ENCODE measurements at regions not wholly inside any gene's neighbourhood (a gene's known extent, or its start where the extent isn't known, plus 50 kb on each side); places are given as distances from the start of the nearest gene placed in this dataset.

GRCh38 chr5:81914696-81915095 lies 57.1 kb upstream of the ATG10 start:
- no peak for ATAC-seq
- intact Hi-C loops (cut with DNase I): no loop called here
- DNase-seq (ENCODE audit: missing footprints): no peak

- ATAC-seq (no peak), DNase-seq (ENCODE audit: missing footprints) (no peak)
- intact Hi-C loops (cut with DNase I): no loop called here
Observed at GRCh38 chr5:81912933-81913332, 58.9 kb upstream of the ATG10 start.

GRCh38 chr5:81909677-81910076 lies 62.1 kb upstream of the ATG10 start:
- DNase-seq (ENCODE audit: missing footprints) (no peak), ATAC-seq (no peak)
- intact Hi-C loops (cut with DNase I): no loop called here

GRCh38 chr5:81908771-81909170 lies 63.1 kb upstream of the ATG10 start:
- no peak for ATAC-seq

GRCh38 chr5:81908044-81908443 lies 63.8 kb upstream of the ATG10 start:
- ATAC-seq (no peak), DNase-seq (ENCODE audit: missing footprints) (no peak)
- intact Hi-C loops (cut with DNase I): no loop called here

More at GRCh38 chr5:81908771-81909170, 63.1 kb upstream of the ATG10 start:
- intact Hi-C loops (cut with DNase I): no loop called here
- DNase-seq (ENCODE audit: missing footprints): no peak

GRCh38 chr5:81907012-81907635 lies 64.7 kb upstream of the ATG10 start:
- intact Hi-C loops (cut with DNase I): no loop called here
- DNase-seq (ENCODE audit: missing footprints) (no peak), ATAC-seq (no peak)

- ATAC-seq: peak; percentile 71
- intact Hi-C loops (cut with DNase I): no loop called here
- DNase-seq (ENCODE audit: missing footprints): no peak
Observed at GRCh38 chr5:81906086-81906485, 65.7 kb upstream of the ATG10 start.

- intact Hi-C loops (cut with DNase I): no loop called here
- ATAC-seq (no peak), DNase-seq (ENCODE audit: missing footprints) (no peak)
Observed at GRCh38 chr5:81904861-81905260, 67.0 kb upstream of the ATG10 start.

GRCh38 chr5:81904166-81904565 lies 67.7 kb upstream of the ATG10 start:
- intact Hi-C loops (cut with DNase I): no loop called here
- ATAC-seq (no peak), DNase-seq (ENCODE audit: missing footprints) (no peak)

GRCh38 chr5:81901586-81901985 lies 70.2 kb upstream of the ATG10 start:
- intact Hi-C loops (cut with DNase I): no loop called here

GRCh38 chr5:81899123-81899522 lies 72.7 kb upstream of the ATG10 start:
- DNase-seq (ENCODE audit: missing footprints): no peak
- no peak for ATAC-seq
- intact Hi-C loops (cut with DNase I): no loop called here

More at GRCh38 chr5:81901586-81901985, 70.2 kb upstream of the ATG10 start:
- DNase-seq (ENCODE audit: missing footprints): no peak
- ATAC-seq: no peak

GRCh38 chr5:81898403-81898802 lies 73.4 kb upstream of the ATG10 start:
- ATAC-seq (no peak), DNase-seq (ENCODE audit: missing footprints) (no peak)
- intact Hi-C loops (cut with DNase I): no loop called here

GRCh38 chr5:81896764-81897163 lies 75.1 kb upstream of the ATG10 start:
- ATAC-seq (no peak), DNase-seq (ENCODE audit: missing footprints) (no peak)
- intact Hi-C loops (cut with DNase I): no loop called here

- no peak for DNase-seq (ENCODE audit: missing footprints)
- no peak for ATAC-seq
- intact Hi-C loops (cut with DNase I): no loop called here
Observed at GRCh38 chr5:81895307-81895706, 76.5 kb upstream of the ATG10 start.

- intact Hi-C loops (cut with DNase I): no loop called here
- ATAC-seq: no peak
- DNase-seq (ENCODE audit: missing footprints): no peak
Observed at GRCh38 chr5:81893961-81894360, 77.9 kb upstream of the ATG10 start.

GRCh38 chr5:81884871-81885270 lies 87.0 kb upstream of the ATG10 start:
- no peak for DNase-seq (ENCODE audit: missing footprints)
- peak; percentile 72 for ATAC-seq
- intact Hi-C loops (cut with DNase I): loop anchor here (10.0 kb wide), 2 partner anchors 280 to 380 kb away; no protein-coding TSS in a partner anchor

- ATAC-seq (no peak), DNase-seq (ENCODE audit: missing footprints) (no peak)
- intact Hi-C loops (cut with DNase I): loop anchor here (10.0 kb wide), 2 partner anchors 281 to 379 kb away; no protein-coding TSS in a partner anchor
Observed at GRCh38 chr5:81883371-81883770, 88.5 kb upstream of the ATG10 start.

- ATAC-seq (no peak), DNase-seq (ENCODE audit: missing footprints) (no peak)
- intact Hi-C loops (cut with DNase I): loop anchor here (10.0 kb wide), 2 partner anchors 283 to 377 kb away; no protein-coding TSS in a partner anchor
Observed at GRCh38 chr5:81881595-81881994, 90.2 kb upstream of the ATG10 start.

GRCh38 chr5:81879936-81880335 lies 91.9 kb upstream of the ATG10 start:
- DNase-seq (ENCODE audit: missing footprints): no peak
- intact Hi-C loops (cut with DNase I): loop anchor here (10.0 kb wide), 2 partner anchors 285 to 375 kb away; no protein-coding TSS in a partner anchor
- no peak for ATAC-seq

- no peak for ATAC-seq
- intact Hi-C loops (cut with DNase I): no loop called here
Observed at GRCh38 chr5:81878333-81878732, 93.5 kb upstream of the ATG10 start.

GRCh38 chr5:81866994-81867393 lies 104.8 kb upstream of the ATG10 start:
- DNase-seq (ENCODE audit: missing footprints) (no peak), ATAC-seq (no peak)
- intact Hi-C loops (cut with DNase I): no loop called here

More at GRCh38 chr5:81878333-81878732, 93.5 kb upstream of the ATG10 start:
- no peak for DNase-seq (ENCODE audit: missing footprints)

Measured in Right ventricle myocardium inferior (tissue), 1 donor.